Ascending aorta (tissue), 2 donors: ENCODE measurements at regions not wholly inside any gene's neighbourhood (a gene's known extent, or its start where the extent isn't known, plus 50 kb on each side); places are given as distances from the start of the nearest gene placed in this dataset.
"Not testable (repeated sequence)": the region's sequence is repeated elsewhere in the genome, so short reads cannot be mapped to it uniquely, and the experiment has no call there.

Experiments
- DNase-seq, 2 donors: peaks; one replicate each; pipeline ENCODE4 v3.0.0-alpha.2; 2019; ENCODE audit warnings: low spot score in 2 of 2
- H3K27ac ChIP-seq, 2 donors: fragments of 200-600 bp; sonication (generic); one replicate each; pipeline ENCODE4 v1.5.1; 2016 to 2017; ENCODE audit warnings: mild to moderate bottlenecking in 1 of 2
- H3K27me3 ChIP-seq: fragments of 200-600 bp; sonication (generic); one replicate; pipeline ENCODE4 v1.5.1; 2017
- H3K36me3 ChIP-seq, 2 donors: fragments of 200-600 bp; sonication (generic); one replicate each; pipeline ENCODE4 v1.5.1; 2016
- H3K4me1 ChIP-seq, 2 donors: fragments of 200-600 bp; sonication (generic); one replicate each; pipeline ENCODE4 v1.5.1; 2016 to 2017; ENCODE audit warnings: mild to moderate bottlenecking in 1 of 2
- H3K4me3 ChIP-seq, 2 donors: fragments of 200-600 bp; sonication (generic); one replicate each; pipeline ENCODE4 v1.5.1; 2016 to 2017; ENCODE audit warnings: mild to moderate bottlenecking in 1 of 2
- H3K9me3 ChIP-seq, 2 donors: fragments of 200-600 bp; sonication (generic); one replicate each; pipeline ENCODE4 v1.5.1; 2016
- CTCF ChIP-seq, 3 experiments: fragments of 200-600 bp in 2 of 3; fragments of 450-650 bp in 1 of 3; sonication (generic) in 2 of 3; IDR thresholded peaks; one replicate each; pipeline ENCODE4 v1.5.1; 2016 to 2019; ENCODE audit warnings: antibody characterized with exemption in 3 of 3, mild to moderate bottlenecking in 1 of 3, moderate library complexity in 1 of 3
- intact Hi-C: fragments of 100-400 bp; cut with DNase I; formaldehyde crosslinking; loops from one replicate; pipeline ENCODE4 v1.15.1; 2023

GRCh38 chr18:14963246-14963645 is 215.3 kb downstream of the ANKRD30B start:
- TF ChIP-seq CTCF (IDR thresholded peaks at IDR 0.05): no peak
- intact Hi-C loops: no loop called here
- DNase-seq: no peak
- Histone ChIP-seq H3K27ac (no peak overlapping the region), H3K27me3 (no peaks in the 10 kb centered on the region), H3K9me3 (no peaks in the 10 kb centered on the region), H3K4me1 (no peaks in the 10 kb centered on the region), H3K36me3 (no peaks in the 10 kb centered on the region), H3K4me3 (no peak overlapping the region)

- no peak for TF ChIP-seq CTCF (IDR thresholded peaks at IDR 0.05)
- no peak overlapping the region for H3K27ac ChIP-seq
- no peak overlapping the region for H3K4me3 ChIP-seq
- no peaks in the 10 kb centered on the region for H3K9me3 ChIP-seq
- no peaks in the 10 kb centered on the region for H3K36me3 ChIP-seq
- H3K27me3 ChIP-seq: no peaks in the 10 kb centered on the region
- H3K4me1 ChIP-seq: no peaks in the 10 kb centered on the region
- DNase-seq: no peak
- intact Hi-C loops: no loop called here
Measured at GRCh38 chr18:14964002-14964401, 216.0 kb downstream of the ANKRD30B start.

GRCh38 chr18:14964406-14964805 is 216.4 kb downstream of the ANKRD30B start:
- intact Hi-C loops: no loop called here
- H3K4me3 ChIP-seq: no peak overlapping the region
- no peaks in the 10 kb centered on the region for H3K36me3 ChIP-seq
- H3K9me3 ChIP-seq: no peaks in the 10 kb centered on the region
- H3K27me3 ChIP-seq: no peaks in the 10 kb centered on the region
- no peak for TF ChIP-seq CTCF (IDR thresholded peaks at IDR 0.05)
- H3K4me1 ChIP-seq: no peaks in the 10 kb centered on the region
- H3K27ac ChIP-seq: no peak overlapping the region
- no peak for DNase-seq

GRCh38 chr18:14964976-14965375 is 217.0 kb downstream of the ANKRD30B start:
- DNase-seq, H3K36me3 ChIP-seq, H3K4me1 ChIP-seq, H3K27ac ChIP-seq, H3K27me3 ChIP-seq, intact Hi-C loops, H3K9me3 ChIP-seq, H3K4me3 ChIP-seq: not testable (repeated sequence)

- H3K27ac ChIP-seq: no peak overlapping the region
- intact Hi-C loops: no loop called here
- no peak for DNase-seq
- no peaks in the 10 kb centered on the region for H3K27me3 ChIP-seq
- H3K4me3 ChIP-seq: no peak overlapping the region
- TF ChIP-seq CTCF (IDR thresholded peaks at IDR 0.05): no peak
- H3K9me3 ChIP-seq: no peaks in the 10 kb centered on the region
- H3K36me3 ChIP-seq: no peaks in the 10 kb centered on the region
- no peaks in the 10 kb centered on the region for H3K4me1 ChIP-seq
Measured at GRCh38 chr18:14965553-14965952, 217.6 kb downstream of the ANKRD30B start.

- intact Hi-C loops, DNase-seq, H3K36me3 ChIP-seq, H3K4me3 ChIP-seq, H3K4me1 ChIP-seq, H3K9me3 ChIP-seq, H3K27me3 ChIP-seq, H3K27ac ChIP-seq: not testable (repeated sequence)
Measured at GRCh38 chr18:14967246-14967645, 219.3 kb downstream of the ANKRD30B start.

GRCh38 chr18:14969500-14969899 is 221.5 kb downstream of the ANKRD30B start:
- intact Hi-C loops: no loop called here
- Histone ChIP-seq H3K27ac (no peak overlapping the region), H3K4me1 (no peaks in the 10 kb centered on the region), H3K4me3 (no peak overlapping the region), H3K36me3 (no peaks in the 10 kb centered on the region), H3K9me3 (no peaks in the 10 kb centered on the region), H3K27me3 (no peaks in the 10 kb centered on the region)
- no peak for TF ChIP-seq CTCF (IDR thresholded peaks at IDR 0.05)
- no peak for DNase-seq
